ENCODE measurements at regions not wholly inside any gene's neighbourhood (a gene's known extent, or its start where the extent isn't known, plus 50 kb on each side); places are given as distances from the start of the nearest gene placed in this dataset.

- TF ChIP-seq CTCF (IDR thresholded peaks at IDR 0.05) (no peak), EZH2 (IDR thresholded peaks at IDR 0.05) (no peak)
Observed at GRCh38 chr6:140032189-140032588, 657.7 kb upstream of the CITED2 start.
